ENCODE measurements at regions not wholly inside any gene's neighbourhood (a gene's known extent, or its start where the extent isn't known, plus 50 kb on each side); places are given as distances from the start of the nearest gene placed in this dataset.

DNA sequence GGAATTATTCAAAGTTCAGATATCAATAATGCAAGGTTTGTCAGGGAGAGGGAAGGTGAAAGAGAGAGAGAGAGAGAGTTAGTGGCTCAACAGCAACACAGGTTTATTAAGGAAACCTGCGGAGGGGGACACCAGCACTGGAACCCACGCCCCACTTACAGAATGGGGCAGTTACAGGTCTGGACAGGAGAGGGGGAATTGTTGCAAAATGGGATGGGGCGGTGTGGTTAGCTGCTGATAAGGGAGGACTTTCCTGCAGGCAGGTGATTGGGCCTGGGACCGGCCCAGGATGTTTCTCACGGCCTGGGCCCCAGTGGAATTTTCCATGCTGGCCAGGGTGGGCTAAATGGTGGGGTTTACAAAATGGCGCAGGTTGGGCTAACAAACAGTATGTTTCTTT lies 278.2 kb upstream of the SLC16A7 start:
- TF ChIP-seq CTCF (IDR thresholded peaks at IDR 0.05) (no peak), POLR2A (IDR thresholded peaks at IDR 0.05) (no peak), EP300 (IDR thresholded peaks at IDR 0.05) (no peak)

Data from ovary (tissue), 3 donors.